ENCODE measurements at regions not wholly inside any gene's neighbourhood (a gene's known extent, or its start where the extent isn't known, plus 50 kb on each side); places are given as distances from the start of the nearest gene placed in this dataset.
"Not testable (repeated sequence)": the region's sequence is repeated elsewhere in the genome, so short reads cannot be mapped to it uniquely, and the experiment has no call there.

- Histone ChIP-seq H3K27ac (ENCODE audit: low read depth, low read length) (no peak overlapping the region), H3K27me3 (ENCODE audit: control insufficient read depth, insufficient read depth, low read length) (no peaks in the 10 kb centered on the region), H3K36me3 (ENCODE audit: control insufficient read depth, insufficient read depth, low read length) (no peaks in the 10 kb centered on the region), H3K9me3 (ENCODE audit: control insufficient read depth, insufficient read depth, low read length) (peaks cover 6% of the 10 kb centered on the region), H3K4me3 (ENCODE audit: low read depth, low read length) (no peak overlapping the region), H3K4me1 (ENCODE audit: control insufficient read depth, insufficient read depth, low read length) (no peaks in the 10 kb centered on the region)
- WGBS (ENCODE audit: insufficient coverage), result no CpG with 5 or more reads among the region's 1 CpG
- no peak for DNase-seq (ENCODE audit: low read depth in 4 of 6, low spot score in 6 of 6)
Measured at GRCh38 chr10:16001581-16001980, 141.3 kb upstream of the MINDY3 start.

- no CpG with 5 or more reads among the region's 6 CpGs for WGBS (ENCODE audit: insufficient coverage)
- H3K36me3 ChIP-seq (ENCODE audit: control insufficient read depth, insufficient read depth, low read length), result no peaks in the 10 kb centered on the region
Measured at GRCh38 chr10:16009785-16010184, 149.5 kb upstream of the MINDY3 start.

GRCh38 chr10:16011548-16011947 is 151.2 kb upstream of the MINDY3 start:
- Histone ChIP-seq H3K9me3 (ENCODE audit: control insufficient read depth, insufficient read depth, low read length) (no peaks in the 10 kb centered on the region), H3K4me3 (ENCODE audit: low read depth, low read length) (no peak overlapping the region), H3K36me3 (ENCODE audit: control insufficient read depth, insufficient read depth, low read length) (no peaks in the 10 kb centered on the region), H3K27me3 (ENCODE audit: control insufficient read depth, insufficient read depth, low read length) (no peaks in the 10 kb centered on the region), H3K27ac (ENCODE audit: low read depth, low read length) (no peak overlapping the region), H3K4me1 (ENCODE audit: control insufficient read depth, insufficient read depth, low read length) (no peaks in the 10 kb centered on the region)
- DNase-seq (ENCODE audit: low read depth in 4 of 6, low spot score in 6 of 6), result no peak

More at GRCh38 chr10:16009785-16010184, 149.5 kb upstream of the MINDY3 start:
- Histone ChIP-seq H3K27me3 (ENCODE audit: control insufficient read depth, insufficient read depth, low read length) (no peaks in the 10 kb centered on the region), H3K9me3 (ENCODE audit: control insufficient read depth, insufficient read depth, low read length) (peaks cover 4% of the 10 kb centered on the region), H3K27ac (ENCODE audit: low read depth, low read length) (no peak overlapping the region), H3K4me3 (ENCODE audit: low read depth, low read length) (no peak overlapping the region), H3K4me1 (ENCODE audit: control insufficient read depth, insufficient read depth, low read length) (no peaks in the 10 kb centered on the region)
- DNase-seq (ENCODE audit: low read depth in 4 of 6, low spot score in 6 of 6), result no peak

- WGBS (ENCODE audit: insufficient coverage), result 80% methylated on average over 3 of the region's 3 CpGs
- no peaks in the 10 kb centered on the region for H3K27me3 ChIP-seq (ENCODE audit: control insufficient read depth, insufficient read depth, low read length)
- DNase-seq (ENCODE audit: low read depth in 4 of 6, low spot score in 6 of 6), result no peak
- H3K27ac ChIP-seq (ENCODE audit: low read depth, low read length), result no peak overlapping the region
- no peak overlapping the region for H3K4me3 ChIP-seq (ENCODE audit: low read depth, low read length)
- H3K36me3 ChIP-seq (ENCODE audit: control insufficient read depth, insufficient read depth, low read length), result no peaks in the 10 kb centered on the region
- no peaks in the 10 kb centered on the region for H3K9me3 ChIP-seq (ENCODE audit: control insufficient read depth, insufficient read depth, low read length)
- H3K4me1 ChIP-seq (ENCODE audit: control insufficient read depth, insufficient read depth, low read length), result no peaks in the 10 kb centered on the region
Measured at GRCh38 chr10:16014469-16014868, 154.2 kb upstream of the MINDY3 start.

GRCh38 chr10:16016688-16017087 is 156.4 kb upstream of the MINDY3 start:
- H3K36me3 ChIP-seq (ENCODE audit: control insufficient read depth, insufficient read depth, low read length), result no peaks in the 10 kb centered on the region
- H3K4me1 ChIP-seq (ENCODE audit: control insufficient read depth, insufficient read depth, low read length), result no peaks in the 10 kb centered on the region
- 66% methylated on average over 2 of the region's 4 CpGs for WGBS (ENCODE audit: insufficient coverage)
- no peaks in the 10 kb centered on the region for H3K27me3 ChIP-seq (ENCODE audit: control insufficient read depth, insufficient read depth, low read length)
- H3K27ac ChIP-seq (ENCODE audit: low read depth, low read length), result no peak overlapping the region
- no peaks in the 10 kb centered on the region for H3K9me3 ChIP-seq (ENCODE audit: control insufficient read depth, insufficient read depth, low read length)
- no peak overlapping the region for H3K4me3 ChIP-seq (ENCODE audit: low read depth, low read length)
- no peak for DNase-seq (ENCODE audit: low read depth in 4 of 6, low spot score in 6 of 6)

- no peak for DNase-seq (ENCODE audit: low read depth in 4 of 6, low spot score in 6 of 6)
- Histone ChIP-seq H3K27ac (ENCODE audit: low read depth, low read length) (no peak overlapping the region), H3K27me3 (ENCODE audit: control insufficient read depth, insufficient read depth, low read length) (no peaks in the 10 kb centered on the region), H3K4me1 (ENCODE audit: control insufficient read depth, insufficient read depth, low read length) (no peaks in the 10 kb centered on the region), H3K9me3 (ENCODE audit: control insufficient read depth, insufficient read depth, low read length) (no peaks in the 10 kb centered on the region), H3K36me3 (ENCODE audit: control insufficient read depth, insufficient read depth, low read length) (no peaks in the 10 kb centered on the region), H3K4me3 (ENCODE audit: low read depth, low read length) (no peak overlapping the region)
- WGBS (ENCODE audit: insufficient coverage), result no CpG with 5 or more reads among the region's 1 CpG
Measured at GRCh38 chr10:16020836-16021235, 160.5 kb upstream of the MINDY3 start.

GRCh38 chr10:16026832-16027231 is 166.5 kb upstream of the MINDY3 start:
- not testable (repeated sequence) for H3K4me3 ChIP-seq (ENCODE audit: low read depth, low read length); H3K27ac ChIP-seq (ENCODE audit: low read depth, low read length); H3K9me3 ChIP-seq (ENCODE audit: control insufficient read depth, insufficient read depth, low read length); H3K36me3 ChIP-seq (ENCODE audit: control insufficient read depth, insufficient read depth, low read length); H3K4me1 ChIP-seq (ENCODE audit: control insufficient read depth, insufficient read depth, low read length); H3K27me3 ChIP-seq (ENCODE audit: control insufficient read depth, insufficient read depth, low read length); DNase-seq (ENCODE audit: low read depth in 4 of 6, low spot score in 6 of 6)
- 81% methylated on average over 9 of the region's 14 CpGs for WGBS (ENCODE audit: insufficient coverage)

- Histone ChIP-seq H3K9me3 (ENCODE audit: control insufficient read depth, insufficient read depth, low read length) (no peaks in the 10 kb centered on the region), H3K27ac (ENCODE audit: low read depth, low read length) (no peak overlapping the region), H3K4me3 (ENCODE audit: low read depth, low read length) (no peak overlapping the region), H3K27me3 (ENCODE audit: control insufficient read depth, insufficient read depth, low read length) (no peaks in the 10 kb centered on the region), H3K4me1 (ENCODE audit: control insufficient read depth, insufficient read depth, low read length) (no peaks in the 10 kb centered on the region), H3K36me3 (ENCODE audit: control insufficient read depth, insufficient read depth, low read length) (no peaks in the 10 kb centered on the region)
- 50% methylated on average over 1 of the region's 1 CpG for WGBS (ENCODE audit: insufficient coverage)
- DNase-seq (ENCODE audit: low read depth in 4 of 6, low spot score in 6 of 6), result peak in 1 of 6 donors; percentile 37
Measured at GRCh38 chr10:16030562-16030961, 170.3 kb upstream of the MINDY3 start.

GRCh38 chr10:16049050-16049449 is 188.7 kb upstream of the MINDY3 start:
- H3K4me1 ChIP-seq (ENCODE audit: control insufficient read depth, insufficient read depth, low read length), result no peaks in the 10 kb centered on the region
- 100% methylated on average over 2 of the region's 4 CpGs for WGBS (ENCODE audit: insufficient coverage)
- H3K9me3 ChIP-seq (ENCODE audit: control insufficient read depth, insufficient read depth, low read length), result no peaks in the 10 kb centered on the region
- no peak for DNase-seq (ENCODE audit: low read depth in 4 of 6, low spot score in 6 of 6)
- no peaks in the 10 kb centered on the region for H3K27me3 ChIP-seq (ENCODE audit: control insufficient read depth, insufficient read depth, low read length)
- no peak overlapping the region for H3K27ac ChIP-seq (ENCODE audit: low read depth, low read length)
- H3K36me3 ChIP-seq (ENCODE audit: control insufficient read depth, insufficient read depth, low read length), result no peaks in the 10 kb centered on the region
- no peak overlapping the region for H3K4me3 ChIP-seq (ENCODE audit: low read depth, low read length)

GRCh38 chr10:16049782-16050181 is 189.5 kb upstream of the MINDY3 start:
- H3K36me3 ChIP-seq (ENCODE audit: control insufficient read depth, insufficient read depth, low read length), result no peaks in the 10 kb centered on the region
- no peaks in the 10 kb centered on the region for H3K4me1 ChIP-seq (ENCODE audit: control insufficient read depth, insufficient read depth, low read length)
- 92% methylated on average over 2 of the region's 7 CpGs for WGBS (ENCODE audit: insufficient coverage)
- no peaks in the 10 kb centered on the region for H3K27me3 ChIP-seq (ENCODE audit: control insufficient read depth, insufficient read depth, low read length)
- no peak overlapping the region for H3K27ac ChIP-seq (ENCODE audit: low read depth, low read length)
- no peak overlapping the region for H3K4me3 ChIP-seq (ENCODE audit: low read depth, low read length)
- DNase-seq (ENCODE audit: low read depth in 4 of 6, low spot score in 6 of 6), result no peak
- H3K9me3 ChIP-seq (ENCODE audit: control insufficient read depth, insufficient read depth, low read length), result no peaks in the 10 kb centered on the region

All from spinal cord (tissue), 9 donors.